ENCODE measurements at regions not wholly inside any gene's neighbourhood (a gene's known extent, or its start where the extent isn't known, plus 50 kb on each side); places are given as distances from the start of the nearest gene placed in this dataset.

DNA sequence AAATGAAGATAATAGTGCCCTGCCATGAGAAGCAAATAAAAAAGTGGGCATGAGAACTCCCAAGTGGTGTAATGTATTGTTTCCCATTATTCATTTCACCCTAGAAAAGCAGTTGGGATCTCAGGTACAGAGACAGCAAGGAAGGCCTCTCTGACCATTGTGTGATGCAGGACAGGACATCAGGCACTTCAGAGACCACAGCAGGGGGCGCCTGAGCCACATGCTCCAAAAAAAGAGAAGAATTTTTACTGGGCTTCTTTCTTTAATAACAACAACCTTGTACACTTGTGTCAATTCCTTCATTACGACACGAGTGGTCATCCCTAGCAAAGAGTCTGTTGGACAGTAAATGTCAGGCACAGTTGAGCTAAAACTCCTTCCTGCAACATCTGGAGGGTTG, 533.3 kb downstream of the OMA1 start:
- CTCF ChIA-PET = interaction anchor here (1.1 kb wide), 1 partner anchor 74 kb away, joined by 3 read pairs; no protein-coding TSS in a partner anchor
- no peaks in the 10 kb centered on the region for H3K9me3 Mint-ChIP-seq (ENCODE audit: insufficient read depth)
- no peaks in the 10 kb centered on the region for H4K20me1 ChIP-seq (ENCODE audit: control insufficient read depth, insufficient read depth, low read length, poor library complexity, severe bottlenecking)
- intact Hi-C loops (cut with micrococcal nuclease) = no loop called here
- no peaks in the 10 kb centered on the region for H3K9me3 ChIP-seq (ENCODE audit: control extremely low read depth in 1 of 3, control insufficient read depth in 2 of 3, insufficient read depth in 1 of 3, low read length in 2 of 3)
- TF ChIP-seq, protein P1, sequence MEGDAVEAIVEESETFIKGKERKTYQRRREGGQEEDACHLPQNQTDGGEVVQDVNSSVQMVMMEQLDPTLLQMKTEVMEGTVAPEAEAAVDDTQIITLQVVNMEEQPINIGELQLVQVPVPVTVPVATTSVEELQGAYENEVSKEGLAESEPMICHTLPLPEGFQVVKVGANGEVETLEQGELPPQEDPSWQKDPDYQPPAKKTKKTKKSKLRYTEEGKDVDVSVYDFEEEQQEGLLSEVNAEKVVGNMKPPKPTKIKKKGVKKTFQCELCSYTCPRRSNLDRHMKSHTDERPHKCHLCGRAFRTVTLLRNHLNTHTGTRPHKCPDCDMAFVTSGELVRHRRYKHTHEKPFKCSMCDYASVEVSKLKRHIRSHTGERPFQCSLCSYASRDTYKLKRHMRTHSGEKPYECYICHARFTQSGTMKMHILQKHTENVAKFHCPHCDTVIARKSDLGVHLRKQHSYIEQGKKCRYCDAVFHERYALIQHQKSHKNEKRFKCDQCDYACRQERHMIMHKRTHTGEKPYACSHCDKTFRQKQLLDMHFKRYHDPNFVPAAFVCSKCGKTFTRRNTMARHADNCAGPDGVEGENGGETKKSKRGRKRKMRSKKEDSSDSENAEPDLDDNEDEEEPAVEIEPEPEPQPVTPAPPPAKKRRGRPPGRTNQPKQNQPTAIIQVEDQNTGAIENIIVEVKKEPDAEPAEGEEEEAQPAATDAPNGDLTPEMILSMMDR (IDR thresholded peaks at IDR 0.05) = no peak
- TF ChIP-seq EZH2 (IDR thresholded peaks at IDR 0.05; ENCODE audit: borderline replicate concordance, insufficient read depth, low read depth, low read length, poor library complexity, severe bottlenecking) = no peak
- 88% methylated on average over 3 of the region's 3 CpGs for WGBS (ENCODE audit: insufficient coverage)
- H3K27ac ChIP-seq (ENCODE audit: low read length in 2 of 2) = no peak overlapping the region
- no peaks in the 10 kb centered on the region for H3K36me3 ChIP-seq (replicated peaks in 1 of 2; ENCODE audit: control extremely low read depth in 1 of 2, control insufficient read depth in 1 of 2, extremely low read depth in 1 of 2, insufficient read depth in 2 of 2, low read length in 1 of 2)
- POLR2A ChIA-PET = no interaction called here
- no peak overlapping the region for H3K4me3 ChIP-seq (ENCODE audit: control extremely low read depth in 1 of 5, extremely low read depth in 1 of 5, insufficient read depth in 1 of 5, low read depth in 2 of 5, low read length in 4 of 5)
- no peaks in the 10 kb centered on the region for H3K4me1 Mint-ChIP-seq
- H3K4me1 ChIP-seq (ENCODE audit: control insufficient read depth in 2 of 2, insufficient read depth in 2 of 2, low read length in 2 of 2) = no peaks in the 10 kb centered on the region
- H3K79me2 ChIP-seq (ENCODE audit: control insufficient read depth, insufficient read depth, low read length) = no peaks in the 10 kb centered on the region
- H2AFZ ChIP-seq (ENCODE audit: insufficient read depth, low read depth, low read length, poor library complexity, severe bottlenecking) = no peak overlapping the region
- H3K4me2 ChIP-seq (replicated peaks; ENCODE audit: low read depth, low read length, poor library complexity, severe bottlenecking) = no peak overlapping the region
- no peaks in the 10 kb centered on the region for H3K27me3 ChIP-seq (replicated peaks in 1 of 4; ENCODE audit: control extremely low read depth in 1 of 4, control insufficient read depth in 3 of 4, insufficient read depth in 4 of 4, low read length in 3 of 4)
- H3K4me3 Mint-ChIP-seq = no peak overlapping the region
- ATAC-seq (ENCODE audit: low read depth) = no peak
- no peak for DNase-seq
- no peak overlapping the region for H3K27ac Mint-ChIP-seq
- no peak overlapping the region for H3K9ac ChIP-seq (ENCODE audit: low read length)
- peaks cover 6% of the 10 kb centered on the region for H3K27me3 Mint-ChIP-seq

DNA sequence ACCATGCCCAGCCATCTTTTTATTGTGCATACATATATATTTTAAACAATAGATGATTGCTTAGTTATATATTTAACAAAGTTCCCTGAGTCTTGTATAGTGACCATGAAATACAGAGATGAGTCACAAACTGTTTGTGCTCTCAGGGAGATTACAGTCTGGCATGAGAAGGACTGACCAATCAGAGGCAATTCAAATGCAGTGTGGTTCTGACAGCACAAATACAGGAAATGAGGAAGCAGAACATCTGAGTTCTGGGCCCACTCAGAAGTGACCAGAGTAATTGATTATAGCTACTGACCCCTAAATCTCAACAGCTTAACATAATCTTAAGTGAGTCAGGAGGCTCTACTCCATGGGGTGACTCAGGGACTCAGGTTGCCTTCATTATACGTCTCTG, 534.5 kb downstream of the OMA1 start:
- TF ChIP-seq, protein P1 (IDR thresholded peaks at IDR 0.05) = no peak
- no peak for TF ChIP-seq EZH2 (IDR thresholded peaks at IDR 0.05; ENCODE audit: borderline replicate concordance, insufficient read depth, low read depth, low read length, poor library complexity, severe bottlenecking)
- 67% methylated on average over 1 of the region's 1 CpG for WGBS (ENCODE audit: insufficient coverage)
- Histone ChIP-seq H3K4me2 (replicated peaks; ENCODE audit: low read depth, low read length, poor library complexity, severe bottlenecking) (no peak overlapping the region), H3K4me3 (ENCODE audit: control extremely low read depth in 1 of 5, extremely low read depth in 1 of 5, insufficient read depth in 1 of 5, low read depth in 2 of 5, low read length in 4 of 5) (no peak overlapping the region), H3K9me3 (ENCODE audit: control extremely low read depth in 1 of 3, control insufficient read depth in 2 of 3, insufficient read depth in 1 of 3, low read length in 2 of 3) (no peaks in the 10 kb centered on the region), H3K9ac (ENCODE audit: low read length) (no peak overlapping the region), H3K27ac (ENCODE audit: low read length in 2 of 2) (no peak overlapping the region), H3K4me1 (ENCODE audit: control insufficient read depth in 2 of 2, insufficient read depth in 2 of 2, low read length in 2 of 2) (no peaks in the 10 kb centered on the region), H3K27me3 (replicated peaks in 1 of 4; ENCODE audit: control extremely low read depth in 1 of 4, control insufficient read depth in 3 of 4, insufficient read depth in 4 of 4, low read length in 3 of 4) (no peaks in the 10 kb centered on the region), H2AFZ (ENCODE audit: insufficient read depth, low read depth, low read length, poor library complexity, severe bottlenecking) (no peak overlapping the region), H3K79me2 (ENCODE audit: control insufficient read depth, insufficient read depth, low read length) (no peaks in the 10 kb centered on the region), H4K20me1 (ENCODE audit: control insufficient read depth, insufficient read depth, low read length, poor library complexity, severe bottlenecking) (no peaks in the 10 kb centered on the region), H3K36me3 (replicated peaks in 1 of 2; ENCODE audit: control extremely low read depth in 1 of 2, control insufficient read depth in 1 of 2, extremely low read depth in 1 of 2, insufficient read depth in 2 of 2, low read length in 1 of 2) (no peaks in the 10 kb centered on the region)
- Mint-ChIP-seq H3K27me3 (peaks cover 3% of the 10 kb centered on the region), H3K4me1 (no peaks in the 10 kb centered on the region), H3K27ac (no peak overlapping the region), H3K9me3 (ENCODE audit: insufficient read depth) (no peaks in the 10 kb centered on the region), H3K4me3 (no peak overlapping the region)
- ChIA-PET CTCF (no interaction called here), POLR2A (no interaction called here)
- intact Hi-C loops (cut with micrococcal nuclease) = no loop called here
- DNase-seq (no peak), ATAC-seq (ENCODE audit: low read depth) (no peak)
